Mesothelial cell of epicardium (in vitro differentiated cells): ENCODE measurements at regions not wholly inside any gene's neighbourhood (a gene's known extent, or its start where the extent isn't known, plus 50 kb on each side); places are given as distances from the start of the nearest gene placed in this dataset.
"Not testable (repeated sequence)": the region's sequence is repeated elsewhere in the genome, so short reads cannot be mapped to it uniquely, and the experiment has no call there.

Source experiments
- DNase-seq, 2 experiments: peaks; one replicate each; pipeline ENCODE4 v3.0.0; 2021; ENCODE audit warnings: low spot score in 2 of 2; ENCODE audit not compliant: unreplicated experiment in 2 of 2
- H3K27ac Mint-ChIP-seq: 2 replicates; pipeline ENCODE4 v1.8.0; 2021; ENCODE audit warnings: mixed read lengths
- H3K27me3 Mint-ChIP-seq: 2 replicates; pipeline ENCODE4 v1.8.0; 2021; ENCODE audit warnings: low read depth, mixed read lengths
- H3K36me3 Mint-ChIP-seq: 2 replicates; pipeline ENCODE4 v1.8.0; 2021; ENCODE audit warnings: mixed read lengths
- H3K4me1 Mint-ChIP-seq: 2 replicates; pipeline ENCODE4 v1.8.0; 2021; ENCODE audit warnings: mixed read lengths
- H3K4me3 Mint-ChIP-seq: 2 replicates; pipeline ENCODE4 v1.8.0; 2021; ENCODE audit warnings: mild to moderate bottlenecking, moderate library complexity, mixed read lengths
- H3K9me3 Mint-ChIP-seq: 2 replicates; pipeline ENCODE4 v1.8.0; 2021; ENCODE audit warnings: mixed read lengths
- CTCF ChIP-seq: fragments of 200-600 bp; sonication (generic); IDR thresholded peaks from one replicate; pipeline ENCODE4 v1.5.0; 2021; ENCODE audit warnings: antibody characterized with exemption; ENCODE audit not compliant: unreplicated experiment

GRCh38 chr9:96109680-96110351 is 192.2 kb downstream of the HSD17B3 start:
- Mint-ChIP-seq H3K4me3 (no peak overlapping the region), H3K27me3 (peaks cover 14% of the 10 kb centered on the region), H3K4me1 (no peaks in the 10 kb centered on the region), H3K9me3 (peaks cover 14% of the 10 kb centered on the region), H3K36me3 (peaks cover 3% of the 10 kb centered on the region), H3K27ac (no peak overlapping the region)
- TF ChIP-seq CTCF: no peak
- DNase-seq: no peak

GRCh38 chr9:96108691-96109380 is 193.1 kb downstream of the HSD17B3 start:
- no peak for DNase-seq
- H3K9me3 Mint-ChIP-seq: peaks cover 23% of the 10 kb centered on the region
- TF ChIP-seq CTCF: no peak
- no peak overlapping the region for H3K27ac Mint-ChIP-seq
- H3K4me1 Mint-ChIP-seq: no peaks in the 10 kb centered on the region
- peaks cover 14% of the 10 kb centered on the region for H3K27me3 Mint-ChIP-seq
- H3K4me3 Mint-ChIP-seq: no peak overlapping the region
- H3K36me3 Mint-ChIP-seq: peaks cover 3% of the 10 kb centered on the region

GRCh38 chr9:96107436-96107835 is 194.5 kb downstream of the HSD17B3 start:
- DNase-seq: no peak
- H3K9me3 Mint-ChIP-seq: peaks cover 30% of the 10 kb centered on the region
- H3K36me3 Mint-ChIP-seq: peaks cover 3% of the 10 kb centered on the region
- peaks cover 14% of the 10 kb centered on the region for H3K27me3 Mint-ChIP-seq
- no peak overlapping the region for H3K4me3 Mint-ChIP-seq
- TF ChIP-seq CTCF: no peak
- no peak overlapping the region for H3K27ac Mint-ChIP-seq
- no peaks in the 10 kb centered on the region for H3K4me1 Mint-ChIP-seq

GRCh38 chr9:96100385-96101300 is 201.3 kb downstream of the HSD17B3 start:
- Mint-ChIP-seq H3K4me3 (no peak overlapping the region), H3K27me3 (peaks cover 2% of the 10 kb centered on the region), H3K9me3 (peaks cover 27% of the 10 kb centered on the region), H3K36me3 (no peaks in the 10 kb centered on the region), H3K27ac (peak overlapping the region; percentile 20), H3K4me1 (peaks cover 4% of the 10 kb centered on the region)
- DNase-seq: no peak
- TF ChIP-seq CTCF: no peak

GRCh38 chr9:96090630-96091029 is 211.3 kb downstream of the HSD17B3 start:
- H3K27ac Mint-ChIP-seq, DNase-seq, H3K9me3 Mint-ChIP-seq, H3K4me1 Mint-ChIP-seq, H3K4me3 Mint-ChIP-seq, H3K36me3 Mint-ChIP-seq: not testable (repeated sequence)
- H3K27me3 Mint-ChIP-seq: peaks cover 26% of the 10 kb centered on the region
